Testis (tissue), 2 donors: ENCODE measurements at regions not wholly inside any gene's neighbourhood (a gene's known extent, or its start where the extent isn't known, plus 50 kb on each side); places are given as distances from the start of the nearest gene placed in this dataset.

Source experiments
- CTCF ChIP-seq, 3 experiments: fragments of 450-650 bp in 2 of 3; fragments of 200-600 bp in 1 of 3; sonication (generic) in 1 of 3; IDR thresholded peaks; one replicate each; pipeline ENCODE4 v1.5.1; 2016 to 2019; ENCODE audit warnings: antibody characterized with exemption in 3 of 3, mild to moderate bottlenecking in 2 of 3, moderate library complexity in 1 of 3
- POLR2A ChIP-seq: fragments of 450-650 bp; IDR thresholded peaks from one replicate; pipeline ENCODE4 v1.6.1; 2017; ENCODE audit warnings: antibody characterized with exemption, mild to moderate bottlenecking, moderate library complexity

GRCh38 chr1:177444997-177445746 lies 274.4 kb downstream of the BRINP2 start:
- TF ChIP-seq CTCF (IDR thresholded peaks at IDR 0.05), result no peak
- no peak for TF ChIP-seq POLR2A
